Activated T-helper 2 cell treated with anti-CD3 and anti-CD28 coated beads, Interferon-gamma antibody, Interleukin-2, Interleukin-4, amounts not matched to agents 10 μg/mL and 5 μg/mL and 100 μg/mL, durations not matched to agents 14 hours and 24 hours and 36 hours (primary cell): ENCODE measurements at regions not wholly inside any gene's neighbourhood (a gene's known extent, or its start where the extent isn't known, plus 50 kb on each side); places are given as distances from the start of the nearest gene placed in this dataset.

Experiments
- DNase-seq: peaks from one replicate; pipeline ENCODE4 v3.0.0; 2021; ENCODE audit warnings: low spot score
- H3K27ac Mint-ChIP-seq: one replicate; pipeline ENCODE4 v1.8.0; 2021; ENCODE audit warnings: mixed read lengths
- H3K27me3 Mint-ChIP-seq: one replicate; pipeline ENCODE4 v1.8.0; 2021; ENCODE audit warnings: low read depth, mixed read lengths
- H3K36me3 Mint-ChIP-seq: one replicate; pipeline ENCODE4 v1.8.0; 2021; ENCODE audit warnings: low read depth, mixed read lengths
- H3K4me1 Mint-ChIP-seq: one replicate; pipeline ENCODE4 v1.8.0; 2021; ENCODE audit warnings: low read depth, mixed read lengths
- H3K4me3 Mint-ChIP-seq: one replicate; pipeline ENCODE4 v1.8.0; 2021; ENCODE audit warnings: low read depth, mild to moderate bottlenecking, moderate library complexity, mixed read lengths
- H3K9me3 Mint-ChIP-seq: one replicate; pipeline ENCODE4 v1.8.0; 2021; ENCODE audit warnings: mixed read lengths
- intact Hi-C: fragments of 100-400 bp; cut with micrococcal nuclease; formaldehyde crosslinking; loops from one replicate; pipeline ENCODE4 v1.15.1; 2023

DNA sequence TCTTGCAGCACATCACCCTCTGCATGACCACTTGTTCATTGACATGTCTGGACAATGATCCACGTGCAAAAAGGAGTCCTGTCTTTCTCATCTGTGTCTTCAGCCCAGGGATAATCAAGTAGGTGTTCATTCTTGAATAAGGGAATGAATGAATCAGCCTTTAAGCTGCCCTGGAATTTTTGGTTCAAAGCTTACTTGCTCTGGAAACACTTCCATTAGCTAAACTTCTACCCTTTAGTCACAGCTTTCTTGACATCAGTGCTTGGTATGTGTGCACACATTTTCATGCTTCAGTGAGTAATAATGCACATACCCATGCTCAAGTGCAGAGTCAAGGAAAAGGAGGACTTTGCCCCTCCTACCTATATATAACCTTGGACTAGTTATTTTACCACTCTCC lies 103.0 kb upstream of the CDH13 start:
- DNase-seq, result no peak
- no peaks in the 10 kb centered on the region for H3K36me3 Mint-ChIP-seq
- no peak overlapping the region for H3K4me3 Mint-ChIP-seq
- no peaks in the 10 kb centered on the region for H3K4me1 Mint-ChIP-seq
- peaks cover 6% of the 10 kb centered on the region for H3K9me3 Mint-ChIP-seq
- intact Hi-C loops, result no loop called here
- no peaks in the 10 kb centered on the region for H3K27me3 Mint-ChIP-seq
- no peak overlapping the region for H3K27ac Mint-ChIP-seq

DNA sequence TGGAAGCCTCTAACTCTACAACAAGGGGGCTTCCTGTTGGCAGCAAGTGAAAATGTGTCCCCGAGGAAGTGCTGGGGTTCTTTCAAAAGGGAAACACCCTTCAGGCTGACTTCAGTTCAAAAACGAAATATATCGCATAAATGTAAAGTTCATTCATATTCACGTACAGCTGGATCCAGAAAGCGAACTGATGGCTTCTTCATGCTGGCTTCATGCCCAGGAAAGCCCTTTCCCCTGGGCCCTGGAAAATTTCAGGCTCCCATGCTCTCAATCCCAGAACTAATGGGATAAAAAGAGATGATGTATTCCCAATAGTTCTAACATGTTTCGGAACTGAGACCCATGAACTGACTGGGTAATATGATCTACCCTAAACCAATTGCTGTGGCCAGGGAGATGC lies 104.7 kb upstream of the CDH13 start:
- Mint-ChIP-seq H3K4me3 (no peak overlapping the region), H3K9me3 (no peaks in the 10 kb centered on the region), H3K27me3 (no peaks in the 10 kb centered on the region), H3K27ac (no peak overlapping the region), H3K36me3 (no peaks in the 10 kb centered on the region), H3K4me1 (no peaks in the 10 kb centered on the region)
- no peak for DNase-seq
- intact Hi-C loops, result no loop called here

- Mint-ChIP-seq H3K4me3 (no peak overlapping the region), H3K9me3 (no peaks in the 10 kb centered on the region), H3K4me1 (no peaks in the 10 kb centered on the region), H3K36me3 (no peaks in the 10 kb centered on the region), H3K27ac (no peak overlapping the region), H3K27me3 (no peaks in the 10 kb centered on the region)
- intact Hi-C loops, result no loop called here
- DNase-seq, result no peak
Measured at GRCh38 chr16:82518811-82519210, 108.0 kb upstream of the CDH13 start.

- Mint-ChIP-seq H3K27me3 (no peaks in the 10 kb centered on the region), H3K9me3 (no peaks in the 10 kb centered on the region), H3K27ac (no peak overlapping the region), H3K4me1 (no peaks in the 10 kb centered on the region), H3K4me3 (no peak overlapping the region), H3K36me3 (no peaks in the 10 kb centered on the region)
- intact Hi-C loops, result no loop called here
- no peak for DNase-seq
Measured at GRCh38 chr16:82514262-82514661, 112.5 kb upstream of the CDH13 start.

DNA sequence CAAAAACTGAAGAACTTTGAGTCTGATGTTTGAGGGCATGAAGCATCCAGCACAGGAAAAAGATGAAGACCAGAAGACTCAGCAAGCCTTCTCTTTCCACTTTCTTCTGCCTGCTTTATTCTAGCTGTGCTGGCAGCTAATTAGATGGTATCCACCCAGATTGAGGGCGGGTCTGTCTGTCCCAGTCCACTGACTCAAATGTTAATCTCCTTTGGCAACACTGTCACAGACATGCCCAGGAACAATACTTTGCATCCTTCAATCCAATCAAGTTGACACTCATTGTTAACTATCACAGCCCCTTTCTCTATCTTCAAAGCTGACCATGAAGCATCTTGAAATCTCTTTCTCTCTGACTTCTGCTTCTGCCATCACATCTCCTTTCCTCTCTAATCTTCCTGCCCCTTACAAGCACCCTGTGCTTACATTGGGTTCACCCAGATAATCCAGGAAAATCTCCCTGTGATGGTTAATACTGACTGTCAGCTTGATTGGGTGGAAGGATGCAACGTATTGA lies 115.9 kb upstream of the CDH13 start:
- DNase-seq, result no peak
- H3K27ac Mint-ChIP-seq, result no peak overlapping the region
- intact Hi-C loops, result no loop called here
- no peaks in the 10 kb centered on the region for H3K36me3 Mint-ChIP-seq
- no peaks in the 10 kb centered on the region for H3K4me1 Mint-ChIP-seq
- no peaks in the 10 kb centered on the region for H3K9me3 Mint-ChIP-seq
- no peak overlapping the region for H3K4me3 Mint-ChIP-seq
- H3K27me3 Mint-ChIP-seq, result no peaks in the 10 kb centered on the region

DNA sequence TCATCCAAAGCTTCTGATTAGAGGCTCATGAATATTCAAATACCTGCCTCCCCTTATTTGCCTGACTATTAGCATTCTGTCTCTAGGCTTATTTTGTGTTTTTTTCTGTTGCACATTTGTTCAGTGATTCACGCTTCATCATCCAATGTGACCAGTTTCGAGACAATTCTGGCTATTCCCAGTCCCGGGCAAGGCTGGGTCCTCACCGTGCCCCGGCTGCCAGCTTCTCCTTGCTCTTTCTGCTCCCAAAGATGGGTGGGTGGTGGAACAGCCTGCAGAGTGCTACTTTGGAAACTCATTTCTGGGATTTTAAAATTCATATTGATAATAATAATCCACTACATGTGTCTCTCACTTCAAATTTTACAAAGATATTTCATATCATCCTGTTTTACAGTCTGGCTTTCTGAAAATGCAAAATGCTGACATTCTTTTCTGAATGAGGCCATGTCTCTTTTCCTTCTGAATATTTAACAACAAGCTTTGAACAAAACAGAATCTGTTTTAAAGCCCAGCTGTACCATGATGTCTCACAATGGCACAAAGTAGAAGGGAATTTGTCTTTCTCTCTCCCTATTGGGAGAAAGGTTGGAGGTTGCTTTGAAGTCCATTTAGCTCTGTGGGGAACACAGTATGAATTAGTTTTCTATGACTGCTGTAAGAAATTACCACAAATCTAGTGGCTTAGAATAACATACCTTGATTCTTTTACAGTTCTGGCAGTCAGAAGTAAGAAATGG lies 116.9 kb upstream of the CDH13 start:
- DNase-seq, result no peak
- H3K27me3 Mint-ChIP-seq, result no peaks in the 10 kb centered on the region
- H3K27ac Mint-ChIP-seq, result no peak overlapping the region
- H3K4me1 Mint-ChIP-seq, result no peaks in the 10 kb centered on the region
- no peak overlapping the region for H3K4me3 Mint-ChIP-seq
- H3K36me3 Mint-ChIP-seq, result no peaks in the 10 kb centered on the region
- no peaks in the 10 kb centered on the region for H3K9me3 Mint-ChIP-seq
- intact Hi-C loops, result no loop called here

GRCh38 chr16:82506692-82507670 lies 119.8 kb upstream of the CDH13 start:
- H3K27ac Mint-ChIP-seq, result no peak overlapping the region
- no peaks in the 10 kb centered on the region for H3K4me1 Mint-ChIP-seq
- DNase-seq, result no peak
- H3K9me3 Mint-ChIP-seq, result no peaks in the 10 kb centered on the region
- H3K27me3 Mint-ChIP-seq, result no peaks in the 10 kb centered on the region
- no peaks in the 10 kb centered on the region for H3K36me3 Mint-ChIP-seq
- intact Hi-C loops, result no loop called here
- no peak overlapping the region for H3K4me3 Mint-ChIP-seq

- intact Hi-C loops, result no loop called here
Measured at GRCh38 chr16:82504836-82505235, 121.9 kb upstream of the CDH13 start.

GRCh38 chr16:82499302-82499701 lies 127.5 kb upstream of the CDH13 start:
- intact Hi-C loops, result no loop called here
- Mint-ChIP-seq H3K27me3 (no peaks in the 10 kb centered on the region), H3K27ac (no peak overlapping the region), H3K4me3 (no peak overlapping the region), H3K9me3 (no peaks in the 10 kb centered on the region), H3K4me1 (no peaks in the 10 kb centered on the region), H3K36me3 (no peaks in the 10 kb centered on the region)
- DNase-seq, result no peak

More at GRCh38 chr16:82504836-82505235, 121.9 kb upstream of the CDH13 start:
- no peak overlapping the region for H3K4me3 Mint-ChIP-seq
- H3K4me1 Mint-ChIP-seq, result no peaks in the 10 kb centered on the region
- H3K36me3 Mint-ChIP-seq, result no peaks in the 10 kb centered on the region
- DNase-seq, result no peak
- no peaks in the 10 kb centered on the region for H3K27me3 Mint-ChIP-seq
- H3K9me3 Mint-ChIP-seq, result no peaks in the 10 kb centered on the region
- H3K27ac Mint-ChIP-seq, result no peak overlapping the region

- DNase-seq, result no peak
- intact Hi-C loops, result no loop called here
Measured at GRCh38 chr16:82497139-82497538, 129.6 kb upstream of the CDH13 start.

GRCh38 chr16:82488460-82488859 lies 138.3 kb upstream of the CDH13 start:
- Mint-ChIP-seq H3K4me3 (no peak overlapping the region), H3K27me3 (no peaks in the 10 kb centered on the region), H3K27ac (no peak overlapping the region), H3K4me1 (no peaks in the 10 kb centered on the region), H3K36me3 (no peaks in the 10 kb centered on the region), H3K9me3 (no peaks in the 10 kb centered on the region)
- intact Hi-C loops, result no loop called here
- DNase-seq, result no peak

More at GRCh38 chr16:82497139-82497538, 129.6 kb upstream of the CDH13 start:
- Mint-ChIP-seq H3K27me3 (no peaks in the 10 kb centered on the region), H3K9me3 (no peaks in the 10 kb centered on the region), H3K36me3 (no peaks in the 10 kb centered on the region), H3K4me3 (no peak overlapping the region), H3K27ac (no peak overlapping the region), H3K4me1 (no peaks in the 10 kb centered on the region)

DNA sequence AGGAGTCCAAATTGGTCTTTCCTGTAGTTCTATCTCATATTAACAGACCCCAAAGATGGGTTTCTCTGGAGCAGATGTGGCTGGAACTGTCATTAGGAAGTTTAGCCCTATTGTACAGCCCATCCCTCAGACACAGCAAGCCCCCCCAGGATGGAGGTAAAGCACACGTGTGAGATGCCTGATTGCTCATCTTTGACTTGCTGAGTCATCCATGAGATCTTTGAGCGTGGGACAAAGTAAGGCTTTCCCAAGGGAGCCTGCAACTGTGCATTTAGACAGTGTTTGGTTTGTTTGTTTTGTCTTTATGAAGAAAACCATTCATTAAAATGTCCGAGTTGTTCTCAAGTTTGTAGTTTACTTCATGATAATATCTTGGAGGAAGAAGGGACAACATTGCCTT lies 145.3 kb upstream of the CDH13 start:
- H3K27me3 Mint-ChIP-seq, result no peaks in the 10 kb centered on the region
- intact Hi-C loops, result no loop called here

GRCh38 chr16:82476786-82477185 lies 150.0 kb upstream of the CDH13 start:
- Mint-ChIP-seq H3K4me3 (no peak overlapping the region), H3K4me1 (no peaks in the 10 kb centered on the region), H3K9me3 (no peaks in the 10 kb centered on the region), H3K27ac (no peak overlapping the region), H3K27me3 (no peaks in the 10 kb centered on the region), H3K36me3 (no peaks in the 10 kb centered on the region)
- no peak for DNase-seq
- intact Hi-C loops, result no loop called here

More for the DNA sequence above, 145.3 kb upstream of the CDH13 start:
- no peak overlapping the region for H3K27ac Mint-ChIP-seq
- H3K4me1 Mint-ChIP-seq, result no peaks in the 10 kb centered on the region
- no peaks in the 10 kb centered on the region for H3K36me3 Mint-ChIP-seq
- H3K4me3 Mint-ChIP-seq, result no peak overlapping the region
- no peak for DNase-seq
- no peaks in the 10 kb centered on the region for H3K9me3 Mint-ChIP-seq
